HFF-Myc (cell line): ENCODE measurements at regions not wholly inside any gene's neighbourhood (a gene's known extent, or its start where the extent isn't known, plus 50 kb on each side); places are given as distances from the start of the nearest gene placed in this dataset.

Experiments used
- DNase-seq: peaks from one replicate; pipeline ENCODE4 v3.0.0-alpha.2; 2011; ENCODE audit warnings: low read depth; ENCODE audit errors: extremely low read depth
- H3K4me3 ChIP-seq: replicated peaks from 2 replicates; pipeline ENCODE4 v1.5.1; 2011; ENCODE audit warnings: low read depth, mild to moderate bottlenecking, control low read depth, low read length
- TF ChIP-seq, protein P1 (sequence below): IDR thresholded peaks from 2 replicates; pipeline ENCODE4 v1.5.1; 2012; ENCODE audit warnings: mild to moderate bottlenecking, low read depth, low read length, control low read depth; ENCODE audit errors: missing control alignments

DNA sequence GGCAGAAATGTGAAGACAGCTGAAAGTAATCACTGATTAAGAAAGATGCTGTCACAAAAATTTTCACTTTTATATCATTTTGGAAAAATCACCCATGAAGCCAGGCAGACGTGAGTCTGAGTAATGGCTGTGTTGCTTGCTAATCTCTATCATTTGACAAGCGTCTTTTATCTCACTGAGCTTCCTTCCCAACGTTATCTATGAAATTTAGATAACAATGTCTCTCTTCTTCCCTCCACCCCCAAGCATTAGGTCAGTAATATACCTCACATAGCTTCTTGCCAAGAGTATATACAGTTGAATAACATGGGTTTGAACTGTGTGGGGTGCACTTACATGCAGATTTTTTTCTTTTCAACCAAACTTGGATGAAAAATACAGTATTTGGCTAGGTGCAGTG lies 388.6 kb upstream of the NRXN1 start:
- TF ChIP-seq, protein P1, sequence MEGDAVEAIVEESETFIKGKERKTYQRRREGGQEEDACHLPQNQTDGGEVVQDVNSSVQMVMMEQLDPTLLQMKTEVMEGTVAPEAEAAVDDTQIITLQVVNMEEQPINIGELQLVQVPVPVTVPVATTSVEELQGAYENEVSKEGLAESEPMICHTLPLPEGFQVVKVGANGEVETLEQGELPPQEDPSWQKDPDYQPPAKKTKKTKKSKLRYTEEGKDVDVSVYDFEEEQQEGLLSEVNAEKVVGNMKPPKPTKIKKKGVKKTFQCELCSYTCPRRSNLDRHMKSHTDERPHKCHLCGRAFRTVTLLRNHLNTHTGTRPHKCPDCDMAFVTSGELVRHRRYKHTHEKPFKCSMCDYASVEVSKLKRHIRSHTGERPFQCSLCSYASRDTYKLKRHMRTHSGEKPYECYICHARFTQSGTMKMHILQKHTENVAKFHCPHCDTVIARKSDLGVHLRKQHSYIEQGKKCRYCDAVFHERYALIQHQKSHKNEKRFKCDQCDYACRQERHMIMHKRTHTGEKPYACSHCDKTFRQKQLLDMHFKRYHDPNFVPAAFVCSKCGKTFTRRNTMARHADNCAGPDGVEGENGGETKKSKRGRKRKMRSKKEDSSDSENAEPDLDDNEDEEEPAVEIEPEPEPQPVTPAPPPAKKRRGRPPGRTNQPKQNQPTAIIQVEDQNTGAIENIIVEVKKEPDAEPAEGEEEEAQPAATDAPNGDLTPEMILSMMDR = no peak
- H3K4me3 ChIP-seq = no peak overlapping the region
- DNase-seq = no peak

GRCh38 chr2:51413726-51414125 lies 381.8 kb upstream of the NRXN1 start:
- no peak overlapping the region for H3K4me3 ChIP-seq
- TF ChIP-seq, protein P1 = no peak
- no peak for DNase-seq

GRCh38 chr2:51410331-51410730 lies 378.4 kb upstream of the NRXN1 start:
- no peak for DNase-seq
- H3K4me3 ChIP-seq = no peak overlapping the region
- TF ChIP-seq, protein P1 = no peak

DNA sequence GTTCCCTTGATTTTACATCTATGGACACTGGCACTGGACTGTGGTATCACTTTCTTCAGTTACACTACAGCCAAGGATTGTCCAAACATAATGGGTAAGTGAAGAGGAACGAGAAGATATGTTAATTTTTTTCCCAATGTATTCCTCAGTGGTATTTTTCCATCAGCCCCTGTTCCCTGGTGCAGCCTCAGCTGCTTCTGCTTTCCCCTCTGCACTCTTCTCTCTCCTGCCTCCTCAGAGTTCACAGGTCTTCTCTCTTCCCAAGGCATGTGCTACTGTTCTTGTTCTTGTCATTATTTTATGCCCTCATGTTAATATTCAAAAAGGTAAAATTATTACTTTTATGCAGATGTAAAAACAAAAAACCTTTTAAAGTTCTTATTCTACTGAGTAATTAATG lies 378.0 kb upstream of the NRXN1 start:
- no peak overlapping the region for H3K4me3 ChIP-seq
- no peak for DNase-seq
- TF ChIP-seq, protein P1 = no peak

DNA sequence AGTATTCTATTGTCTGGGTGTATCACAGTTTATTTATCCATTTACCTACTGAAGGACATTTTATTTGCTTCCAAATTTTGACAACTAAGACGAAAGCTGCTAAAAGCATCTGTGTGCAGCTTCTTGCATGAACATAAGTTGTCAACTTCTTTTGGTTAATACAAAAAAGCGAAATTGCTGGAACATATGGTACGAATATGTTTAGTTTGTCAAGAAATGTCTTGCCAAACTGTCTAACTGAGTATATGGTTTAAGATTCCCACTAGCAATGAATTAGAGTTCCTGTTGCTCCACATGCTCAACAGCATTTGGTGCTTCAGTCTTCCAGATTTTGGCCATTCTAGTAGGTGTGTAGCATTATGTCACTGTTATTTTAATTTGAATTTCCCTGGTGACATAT lies 372.3 kb upstream of the NRXN1 start:
- TF ChIP-seq, protein P1 = no peak
- DNase-seq = no peak
- H3K4me3 ChIP-seq = no peak overlapping the region

DNA sequence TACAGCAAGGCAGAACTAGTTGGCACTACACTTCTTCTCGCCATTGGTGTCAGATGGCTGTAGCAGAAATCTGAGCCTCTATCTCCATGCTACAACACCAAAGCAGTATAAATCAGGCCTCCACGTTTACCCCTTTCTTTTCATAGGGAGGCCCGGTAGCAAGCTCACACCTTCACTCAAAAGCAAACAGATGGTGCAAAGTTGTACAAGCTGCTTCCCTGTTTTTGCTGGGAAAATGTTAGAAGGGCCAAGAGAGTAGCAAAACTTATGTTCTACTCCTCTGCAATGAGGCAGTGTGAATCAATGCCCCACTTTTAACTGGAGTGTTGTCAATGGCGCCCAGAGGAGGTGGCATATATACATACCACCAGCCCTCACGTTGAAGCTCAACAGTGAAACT lies 369.6 kb upstream of the NRXN1 start:
- TF ChIP-seq, protein P1 = no peak
- DNase-seq = no peak
- H3K4me3 ChIP-seq = no peak overlapping the region

DNA sequence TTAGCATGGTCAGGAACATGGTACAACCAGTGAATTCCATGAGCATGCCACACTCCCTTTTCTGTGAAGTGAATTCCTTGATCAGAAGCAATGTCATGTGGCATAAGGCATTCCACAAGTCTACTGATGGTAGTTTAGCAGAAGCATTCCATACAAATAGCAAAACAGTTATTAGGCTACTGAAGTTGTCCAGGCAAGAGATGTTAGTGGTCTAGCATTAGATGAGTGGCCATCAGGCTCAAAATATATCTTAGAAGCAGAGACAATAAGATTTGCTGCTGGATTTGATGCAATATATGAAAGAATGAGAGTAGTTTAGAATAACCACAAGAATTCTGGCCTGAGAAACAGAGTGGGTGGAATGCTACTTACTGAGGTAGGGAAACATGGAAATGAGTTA lies 355.3 kb upstream of the NRXN1 start:
- TF ChIP-seq, protein P1 = no peak
- H3K4me3 ChIP-seq = no peak overlapping the region
- no peak for DNase-seq
